ENCODE measurements at regions not wholly inside any gene's neighbourhood (a gene's known extent, or its start where the extent isn't known, plus 50 kb on each side); places are given as distances from the start of the nearest gene placed in this dataset.
A peak's percentile ranks its signal among the peaks of the same experiment; 100 is the strongest.

- 0 out of 2 replicates have a peak, but pooled peaks have one; percentile 23 for TF ChIP-seq JUND (IDR thresholded peaks at IDR 0.05; ENCODE audit: low read depth, low read length)
- TF ChIP-seq BMI1 (IDR thresholded peaks at IDR 0.05; ENCODE audit: borderline replicate concordance): no peak
- TF ChIP-seq ASH2L (IDR thresholded peaks at IDR 0.05; ENCODE audit: borderline replicate concordance, low read depth): no peak
Observed at GRCh38 chr12:23350808-23351207, 598.7 kb downstream of the SOX5 start (continued).

GRCh38 chr12:23352670-23353069, 596.8 kb downstream of the SOX5 start:
- in situ Hi-C loops (cut with MboI) (no loop called here), intact Hi-C loops (cut with micrococcal nuclease; ENCODE audit: unreplicated experiment) (no loop called here)
- ChIA-PET CTCF (no interaction called here), POLR2A (no interaction called here), SMC1A (ENCODE audit: uncharacterized antibody, unreplicated experiment) (no interaction called here), RAD21 (ENCODE audit: unreplicated experiment) (no interaction called here)
- Histone ChIP-seq H3K4me1 (ENCODE audit: control insufficient read depth, insufficient read depth, low read length) (no peaks in the 10 kb centered on the region), H3K4me3 (no peak overlapping the region), H3K9ac (ENCODE audit: control insufficient read depth, insufficient read depth, low read length) (no peak overlapping the region), H4K20me1 (ENCODE audit: control insufficient read depth, insufficient read depth) (no peaks in the 10 kb centered on the region), H3K79me2 (ENCODE audit: control insufficient read depth, insufficient read depth, low read length) (no peaks in the 10 kb centered on the region), H3K36me3 (ENCODE audit: control insufficient read depth in 2 of 2, insufficient read depth in 2 of 2, low read length in 1 of 2) (no peaks in the 10 kb centered on the region), H3K9me3 (replicated peaks; ENCODE audit: control insufficient read depth, insufficient read depth, low read length) (no peaks in the 10 kb centered on the region), H3K27me3 (replicated peaks in 1 of 2; ENCODE audit: control insufficient read depth in 2 of 2, insufficient read depth in 2 of 2, low read length in 1 of 2) (no peaks in the 10 kb centered on the region), H3K4me2 (ENCODE audit: control insufficient read depth, insufficient read depth) (no peak overlapping the region), H2AFZ (ENCODE audit: control insufficient read depth, low read depth, low read length) (no peak overlapping the region), H3K27ac (ENCODE audit: control insufficient read depth, insufficient read depth) (no peak overlapping the region)
- no TSS peak for BruUV-seq (replicated peaks)
- FAIRE-seq (no peak), DNase-seq (ENCODE audit: low read depth, low spot score) (no peak), ATAC-seq (no peak; the same call in 2 of the 3 replicates)
- WGBS (ENCODE audit: insufficient coverage, insufficient replicate concordance, low lambda C conversion rate, missing lambda C conversion rate): 21% methylated on average over 2 of the region's 2 CpGs
- TF ChIP-seq RELB (IDR thresholded peaks at IDR 0.05; ENCODE audit: low read depth) (no peak), NKRF (conservative IDR thresholded peaks at IDR 0.05) (no peak), PKNOX1 (IDR thresholded peaks at IDR 0.05) (no peak), STAT1 (conservative IDR thresholded peaks at IDR 0.05) (no peak), TBL1XR1 (IDR thresholded peaks at IDR 0.05; ENCODE audit: low read depth, low read length) (no peak), FOXK2 (IDR thresholded peaks at IDR 0.05) (no peak), NFYA (IDR thresholded peaks at IDR 0.05; ENCODE audit: borderline replicate concordance, low read depth, low read length) (no peak), NFXL1 (IDR thresholded peaks at IDR 0.05; ENCODE audit: borderline replicate concordance) (no peak), ZBTB11 (CRISPR knock-in tag; IDR thresholded peaks at IDR 0.05) (no peak), SMC3 (IDR thresholded peaks at IDR 0.05; ENCODE audit: borderline replicate concordance, low read length) (no peak), RUNX3 (IDR thresholded peaks at IDR 0.05; ENCODE audit: low read length) (no peak), ZBED1 (IDR thresholded peaks at IDR 0.05; ENCODE audit: borderline replicate concordance) (no peak), KDM1A (IDR thresholded peaks at IDR 0.05; ENCODE audit: borderline replicate concordance) (no peak), NR2C2 (IDR thresholded peaks at IDR 0.05; ENCODE audit: borderline replicate concordance, control insufficient read depth, insufficient read length, low read depth) (no peak)
